ENCODE measurements at regions not wholly inside any gene's neighbourhood (a gene's known extent, or its start where the extent isn't known, plus 50 kb on each side); places are given as distances from the start of the nearest gene placed in this dataset.

DNA sequence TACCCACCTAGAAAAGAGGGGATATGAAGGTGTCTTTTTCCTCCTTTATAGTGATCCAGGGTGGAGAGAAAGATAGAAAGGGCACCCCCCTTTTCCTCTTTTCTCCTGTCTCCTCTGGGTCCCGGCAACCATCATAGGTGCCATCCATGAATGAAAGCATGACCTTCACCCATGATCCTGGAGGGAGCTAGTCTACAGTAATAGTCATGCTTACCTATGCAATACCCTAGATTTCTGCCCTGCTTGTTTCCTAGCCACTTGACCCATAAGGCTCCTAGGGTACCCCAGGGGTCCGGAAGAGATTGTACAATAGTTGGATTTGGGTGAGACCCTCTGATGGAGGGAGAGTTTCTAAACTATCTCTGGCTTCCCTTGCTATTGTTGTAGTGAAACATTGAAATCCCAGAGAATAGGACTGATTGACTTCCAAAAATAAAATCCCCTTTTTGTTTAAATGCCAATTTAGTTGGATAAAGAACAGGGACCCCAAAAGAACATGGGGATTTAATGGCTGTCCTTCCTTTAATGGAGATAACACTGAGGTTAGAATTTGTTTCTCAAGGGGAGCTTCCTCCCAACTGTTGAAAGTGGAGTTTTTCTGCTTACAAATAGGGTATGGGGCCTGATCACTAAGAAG, 366.8 kb upstream of the KHDRBS2 start:
- TF ChIP-seq, protein P1, sequence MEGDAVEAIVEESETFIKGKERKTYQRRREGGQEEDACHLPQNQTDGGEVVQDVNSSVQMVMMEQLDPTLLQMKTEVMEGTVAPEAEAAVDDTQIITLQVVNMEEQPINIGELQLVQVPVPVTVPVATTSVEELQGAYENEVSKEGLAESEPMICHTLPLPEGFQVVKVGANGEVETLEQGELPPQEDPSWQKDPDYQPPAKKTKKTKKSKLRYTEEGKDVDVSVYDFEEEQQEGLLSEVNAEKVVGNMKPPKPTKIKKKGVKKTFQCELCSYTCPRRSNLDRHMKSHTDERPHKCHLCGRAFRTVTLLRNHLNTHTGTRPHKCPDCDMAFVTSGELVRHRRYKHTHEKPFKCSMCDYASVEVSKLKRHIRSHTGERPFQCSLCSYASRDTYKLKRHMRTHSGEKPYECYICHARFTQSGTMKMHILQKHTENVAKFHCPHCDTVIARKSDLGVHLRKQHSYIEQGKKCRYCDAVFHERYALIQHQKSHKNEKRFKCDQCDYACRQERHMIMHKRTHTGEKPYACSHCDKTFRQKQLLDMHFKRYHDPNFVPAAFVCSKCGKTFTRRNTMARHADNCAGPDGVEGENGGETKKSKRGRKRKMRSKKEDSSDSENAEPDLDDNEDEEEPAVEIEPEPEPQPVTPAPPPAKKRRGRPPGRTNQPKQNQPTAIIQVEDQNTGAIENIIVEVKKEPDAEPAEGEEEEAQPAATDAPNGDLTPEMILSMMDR (IDR thresholded peaks at IDR 0.05; ENCODE audit: insufficient read depth, low read length, missing control alignments): no peak
- no peak overlapping the region for H3K4me3 ChIP-seq (ENCODE audit: low read depth, low read length)
- ChIA-PET POLR2A (no interaction called here), CTCF (no interaction called here)
- DNase-seq (ENCODE audit: low read depth, low spot score): no peak

DNA sequence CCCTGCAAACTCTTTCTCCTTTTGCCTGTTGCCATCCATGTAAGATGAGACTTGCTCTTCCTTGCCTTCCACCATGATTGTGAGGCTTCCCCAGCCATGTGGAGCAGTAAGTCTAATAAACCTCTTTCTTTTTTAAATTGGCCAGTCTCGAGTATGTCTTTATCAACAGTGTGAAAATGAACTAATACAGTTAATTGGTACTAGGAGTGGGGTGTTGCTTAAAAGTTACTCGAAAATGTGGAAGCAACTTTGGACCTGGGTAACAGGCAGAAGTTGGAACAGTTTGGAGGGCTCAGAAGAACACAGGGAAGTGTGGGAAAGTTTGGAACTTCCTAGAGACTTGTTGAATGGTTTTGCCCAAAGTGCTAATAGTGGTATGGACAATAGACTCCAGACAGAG, 359.2 kb upstream of the KHDRBS2 start:
- POLR2A ChIA-PET: no interaction called here
- H3K4me3 ChIP-seq (ENCODE audit: low read depth, low read length): no peak overlapping the region
- DNase-seq (ENCODE audit: low read depth, low spot score): no peak
- TF ChIP-seq, protein P1 (IDR thresholded peaks at IDR 0.05; ENCODE audit: insufficient read depth, low read length, missing control alignments): no peak
- CTCF ChIA-PET: no interaction called here

DNA sequence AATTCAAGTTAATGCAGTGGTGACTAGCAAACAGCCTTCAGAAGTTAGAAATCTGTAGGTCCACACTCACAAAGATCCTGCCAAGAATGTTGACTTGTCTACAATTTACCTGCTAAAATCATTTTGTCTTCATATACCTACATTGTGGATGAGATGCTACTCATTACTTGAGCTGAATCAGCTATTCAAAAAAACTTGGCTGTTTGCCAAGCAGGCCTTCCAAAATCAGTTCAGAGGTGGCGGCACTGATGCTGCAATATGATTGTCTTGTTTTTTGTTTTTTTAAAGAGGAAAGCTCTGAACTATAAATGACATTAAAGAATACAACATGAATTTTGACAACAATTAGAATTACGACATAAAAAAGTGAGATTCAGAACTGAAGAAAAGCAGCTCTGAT, 354.7 kb upstream of the KHDRBS2 start:
- ChIA-PET CTCF (no interaction called here), POLR2A (no interaction called here)
- H3K4me3 ChIP-seq (ENCODE audit: low read depth, low read length): no peak overlapping the region
- TF ChIP-seq, protein P1 (IDR thresholded peaks at IDR 0.05; ENCODE audit: insufficient read depth, low read length, missing control alignments): no peak
- no peak for DNase-seq (ENCODE audit: low read depth, low spot score)

DNA sequence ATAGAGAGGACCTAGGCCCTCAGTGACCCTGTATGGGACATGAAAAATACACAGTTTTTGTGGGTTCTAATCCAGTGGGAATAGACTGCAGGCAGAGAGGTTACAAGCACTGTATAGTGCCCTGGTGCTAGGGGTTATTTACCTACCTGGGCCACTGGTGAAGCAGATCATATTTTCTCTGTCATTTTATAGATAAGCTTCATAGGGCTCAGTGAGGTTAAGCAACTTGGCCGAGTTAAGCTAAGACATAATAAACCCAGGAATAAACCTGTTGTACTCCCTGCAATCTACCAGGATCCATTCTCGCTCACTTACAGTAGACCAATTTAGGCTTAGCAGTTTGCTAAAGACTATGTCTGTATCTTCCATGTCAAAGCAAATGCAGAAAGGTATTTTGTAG, 340.6 kb upstream of the KHDRBS2 start:
- CTCF ChIA-PET: no interaction called here
- TF ChIP-seq, protein P1 (IDR thresholded peaks at IDR 0.05; ENCODE audit: insufficient read depth, low read length, missing control alignments): no peak

DNA sequence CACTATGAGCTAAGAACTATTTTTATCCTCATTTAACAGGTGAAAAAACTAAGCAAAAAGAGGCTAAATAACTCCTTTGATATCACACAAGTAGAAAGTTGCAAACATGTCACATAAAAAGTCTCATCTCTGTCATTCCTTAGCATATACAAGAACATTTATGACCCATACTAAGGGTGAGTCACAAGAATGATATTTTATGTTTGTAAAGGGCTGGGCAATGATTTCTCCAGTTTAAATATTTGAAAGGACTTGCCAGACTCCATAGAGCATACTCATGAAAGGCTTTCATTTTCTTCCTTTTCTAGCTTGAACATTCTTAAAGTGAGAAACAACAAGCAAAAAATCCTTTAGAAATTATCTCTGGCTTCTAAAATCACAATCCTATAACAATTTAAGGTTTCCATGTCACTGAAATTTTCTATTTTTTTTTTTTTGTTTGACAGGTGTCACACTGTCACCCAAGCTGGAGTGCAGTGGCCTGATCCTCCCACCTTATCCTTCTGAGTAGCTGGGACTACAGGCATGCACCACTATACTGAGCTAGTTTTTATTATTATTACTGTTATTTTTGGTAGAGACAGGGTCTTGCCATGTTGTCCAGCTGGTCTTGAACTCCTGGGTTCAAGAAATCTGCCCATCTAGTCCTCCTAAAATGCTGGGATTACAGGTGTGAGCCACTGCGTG, 338.0 kb upstream of the KHDRBS2 start:
- H3K4me3 ChIP-seq (ENCODE audit: low read depth, low read length): no peak overlapping the region
- CTCF ChIA-PET: no interaction called here
- POLR2A ChIA-PET: no interaction called here
- TF ChIP-seq, protein P1 (IDR thresholded peaks at IDR 0.05; ENCODE audit: insufficient read depth, low read length, missing control alignments): no peak
- no peak for DNase-seq (ENCODE audit: low read depth, low spot score)

More for the DNA sequence above, 340.6 kb upstream of the KHDRBS2 start:
- POLR2A ChIA-PET: no interaction called here
- H3K4me3 ChIP-seq (ENCODE audit: low read depth, low read length): no peak overlapping the region
- DNase-seq (ENCODE audit: low read depth, low spot score): no peak

DNA sequence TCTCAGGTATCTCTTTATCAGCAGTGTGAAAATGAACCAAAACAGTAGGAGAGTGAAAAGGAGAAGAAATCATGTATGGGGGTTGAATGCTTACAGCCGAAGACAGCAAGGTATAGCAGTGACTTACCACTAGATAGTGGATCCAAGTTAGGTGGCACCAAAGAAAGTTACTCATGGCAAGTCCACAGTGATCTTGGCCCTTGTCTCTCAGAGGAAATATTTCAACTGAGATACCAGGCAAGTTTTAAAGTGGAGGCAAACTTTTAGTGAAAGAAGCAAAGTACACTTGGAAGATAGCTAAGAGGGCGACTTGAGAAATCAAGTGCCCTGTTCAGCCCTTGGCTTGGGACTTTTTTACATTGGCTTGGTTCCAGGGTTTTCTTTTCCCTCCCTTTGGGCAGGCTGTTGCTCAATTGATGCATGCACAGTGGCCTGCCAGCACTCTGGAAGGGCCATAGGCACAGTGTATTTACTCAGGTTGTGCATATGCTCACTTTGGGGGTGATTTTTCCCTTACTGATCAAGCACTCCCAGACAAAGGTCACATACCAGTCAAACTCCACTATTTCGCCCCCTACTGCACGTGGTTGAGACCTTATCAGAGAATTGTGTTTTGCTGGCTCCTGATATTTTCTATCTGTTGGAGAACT, 329.5 kb upstream of the KHDRBS2 start:
- ChIA-PET CTCF (no interaction called here), POLR2A (no interaction called here)
- no peak for DNase-seq (ENCODE audit: low read depth, low spot score)
- H3K4me3 ChIP-seq (ENCODE audit: low read depth, low read length): no peak overlapping the region
- TF ChIP-seq, protein P1 (IDR thresholded peaks at IDR 0.05; ENCODE audit: insufficient read depth, low read length, missing control alignments): no peak
